ENCODE measurements at regions not wholly inside any gene's neighbourhood (a gene's known extent, or its start where the extent isn't known, plus 50 kb on each side); places are given as distances from the start of the nearest gene placed in this dataset.

DNA sequence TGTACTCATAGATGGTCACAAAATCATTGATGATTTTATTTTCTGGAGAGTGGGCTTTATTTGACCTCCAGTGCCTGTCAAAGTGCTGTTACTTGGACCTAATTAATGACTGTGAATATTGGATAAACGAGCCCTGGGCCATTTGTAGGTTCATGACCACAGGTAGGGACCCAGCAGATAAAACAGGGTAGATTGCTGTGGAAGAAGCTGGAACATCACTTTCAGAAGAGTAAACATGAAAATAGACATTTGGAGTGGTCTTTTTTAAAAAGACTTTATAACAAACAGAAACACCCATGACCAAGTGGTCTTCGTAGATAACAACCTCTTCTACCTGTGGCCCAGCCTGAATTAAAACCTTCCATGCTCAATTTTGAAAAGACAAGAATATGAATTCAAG, 472.8 kb upstream of the MKI67 start:
- no peak overlapping the region for H3K27ac ChIP-seq (ENCODE audit: low read depth, low read length)
- no peak overlapping the region for H3K9ac ChIP-seq (ENCODE audit: low read length)
- H3K4me1 ChIP-seq (ENCODE audit: control insufficient read depth, insufficient read depth, low read length), result no peaks in the 10 kb centered on the region
- no peaks in the 10 kb centered on the region for H3K36me3 ChIP-seq (ENCODE audit: control insufficient read depth, insufficient read depth, low read length)
- no peaks in the 10 kb centered on the region for H3K27me3 ChIP-seq (ENCODE audit: control insufficient read depth, insufficient read depth, low read length)
- peaks cover 6% of the 10 kb centered on the region; the same call in 1 of the 2 replicates for H3K9me3 ChIP-seq (ENCODE audit: control insufficient read depth, insufficient read depth, low read depth, low read length)
- H3K4me3 ChIP-seq (ENCODE audit: low read depth, low read length), result no peak overlapping the region

DNA sequence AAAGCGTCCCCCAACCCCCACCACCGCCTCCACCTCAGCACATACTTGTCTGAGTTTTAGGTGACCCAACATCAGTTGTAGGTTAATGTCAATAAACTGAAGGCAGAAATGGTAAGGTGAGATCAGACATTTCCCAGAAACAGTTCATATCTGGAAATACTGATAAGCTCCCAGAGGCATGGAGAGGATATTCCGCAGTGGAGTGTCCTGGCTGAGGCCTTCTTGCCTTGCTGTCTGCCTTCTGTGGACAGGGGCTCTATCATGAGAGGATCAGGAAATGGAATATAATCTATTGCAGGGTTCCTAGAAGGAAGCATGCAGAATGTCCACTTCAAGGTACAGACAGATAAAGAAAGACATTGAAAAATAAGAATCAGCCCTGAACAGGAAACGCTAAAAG, 473.3 kb upstream of the MKI67 start:
- Histone ChIP-seq H3K4me1 (ENCODE audit: control insufficient read depth, insufficient read depth, low read length) (no peaks in the 10 kb centered on the region), H3K9ac (ENCODE audit: low read length) (no peak overlapping the region), H3K36me3 (ENCODE audit: control insufficient read depth, insufficient read depth, low read length) (no peaks in the 10 kb centered on the region), H3K27me3 (ENCODE audit: control insufficient read depth, insufficient read depth, low read length) (no peaks in the 10 kb centered on the region), H3K4me3 (ENCODE audit: low read depth, low read length) (no peak overlapping the region), H3K9me3 (ENCODE audit: control insufficient read depth, insufficient read depth, low read depth, low read length) (peaks cover 6% of the 10 kb centered on the region; the same call in 1 of the 2 replicates), H3K27ac (ENCODE audit: low read depth, low read length) (no peak overlapping the region)

DNA sequence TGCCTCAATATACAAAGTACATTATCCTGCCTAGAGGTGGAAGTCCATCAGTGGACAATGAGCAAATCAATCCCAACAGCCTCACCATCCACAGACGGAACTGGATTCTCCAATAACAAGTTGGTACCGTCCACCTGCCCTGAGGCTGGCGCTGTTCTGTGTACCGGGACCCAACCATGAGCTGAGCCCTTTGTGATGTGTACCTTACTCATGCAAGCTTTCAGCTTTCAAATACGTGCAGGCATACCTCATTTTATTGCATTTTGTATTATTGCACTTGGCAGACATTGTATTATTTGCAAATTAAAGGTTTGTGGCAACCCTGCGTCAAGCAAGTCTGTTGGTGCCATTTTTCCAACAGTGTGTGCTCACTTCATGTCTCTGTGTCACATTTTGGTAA, 476.0 kb upstream of the MKI67 start:
- no peak overlapping the region for H3K27ac ChIP-seq (ENCODE audit: low read depth, low read length)
- no peaks in the 10 kb centered on the region for H3K36me3 ChIP-seq (ENCODE audit: control insufficient read depth, insufficient read depth, low read length)
- no peak overlapping the region for H3K9ac ChIP-seq (ENCODE audit: low read length)
- H3K9me3 ChIP-seq (ENCODE audit: control insufficient read depth, insufficient read depth, low read depth, low read length), result peaks cover 6% of the 10 kb centered on the region; the same call in 1 of the 2 replicates
- H3K27me3 ChIP-seq (ENCODE audit: control insufficient read depth, insufficient read depth, low read length), result no peaks in the 10 kb centered on the region
- no peak overlapping the region for H3K4me3 ChIP-seq (ENCODE audit: low read depth, low read length)
- H3K4me1 ChIP-seq (ENCODE audit: control insufficient read depth, insufficient read depth, low read length), result no peaks in the 10 kb centered on the region

DNA sequence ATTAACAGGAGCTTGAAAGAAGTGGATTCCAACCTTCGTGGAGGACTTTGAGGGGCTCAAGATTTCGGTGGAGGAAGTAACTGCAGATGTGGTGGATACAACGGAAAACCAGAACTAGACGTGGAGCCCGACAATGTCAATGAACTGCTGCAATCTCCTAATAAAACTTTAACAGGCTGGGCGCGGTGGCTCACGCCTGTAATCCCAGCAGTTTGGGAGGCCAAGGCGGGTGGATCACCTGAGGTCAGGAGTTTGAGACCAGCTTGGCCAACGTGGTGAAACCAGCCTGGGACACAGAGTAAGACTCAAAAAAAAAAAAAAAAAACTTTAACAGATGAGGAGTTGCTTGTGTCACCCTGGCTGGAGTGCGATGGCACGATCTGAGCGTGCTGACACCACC, 477.8 kb upstream of the MKI67 start:
- no peak overlapping the region for H3K9ac ChIP-seq (ENCODE audit: low read length)
- no peaks in the 10 kb centered on the region for H3K27me3 ChIP-seq (ENCODE audit: control insufficient read depth, insufficient read depth, low read length)
- no peak overlapping the region for H3K27ac ChIP-seq (ENCODE audit: low read depth, low read length)
- no peaks in the 10 kb centered on the region for H3K4me1 ChIP-seq (ENCODE audit: control insufficient read depth, insufficient read depth, low read length)
- H3K4me3 ChIP-seq (ENCODE audit: low read depth, low read length), result no peak overlapping the region
- peaks cover 6% of the 10 kb centered on the region; the same call in 1 of the 2 replicates for H3K9me3 ChIP-seq (ENCODE audit: control insufficient read depth, insufficient read depth, low read depth, low read length)
- no peaks in the 10 kb centered on the region for H3K36me3 ChIP-seq (ENCODE audit: control insufficient read depth, insufficient read depth, low read length)

DNA sequence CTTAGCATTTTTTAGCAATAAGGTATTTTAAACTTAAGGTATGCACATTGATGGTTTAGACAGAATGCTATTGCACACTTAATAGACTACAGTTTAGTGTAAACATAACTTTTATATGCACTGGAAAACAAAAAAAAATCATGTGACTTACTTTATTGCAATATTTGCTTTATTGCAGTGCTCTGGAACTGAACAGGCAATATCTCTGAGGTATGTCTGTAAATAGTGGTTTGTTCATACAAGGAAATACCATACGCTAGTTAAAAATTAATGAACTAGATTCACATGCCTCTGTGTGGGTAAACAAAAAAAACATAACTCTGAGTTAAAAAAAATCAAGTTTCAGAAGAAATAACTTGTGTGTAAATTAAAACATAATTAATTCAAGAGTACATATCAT, 479.0 kb upstream of the MKI67 start:
- no peaks in the 10 kb centered on the region for H3K4me1 ChIP-seq (ENCODE audit: control insufficient read depth, insufficient read depth, low read length)
- H3K27ac ChIP-seq (ENCODE audit: low read depth, low read length), result no peak overlapping the region
- H3K36me3 ChIP-seq (ENCODE audit: control insufficient read depth, insufficient read depth, low read length), result no peaks in the 10 kb centered on the region
- H3K9ac ChIP-seq (ENCODE audit: low read length), result no peak overlapping the region
- no peak overlapping the region for H3K4me3 ChIP-seq (ENCODE audit: low read depth, low read length)
- no peaks in the 10 kb centered on the region for H3K27me3 ChIP-seq (ENCODE audit: control insufficient read depth, insufficient read depth, low read length)
- peaks cover 6% of the 10 kb centered on the region; the same call in 1 of the 2 replicates for H3K9me3 ChIP-seq (ENCODE audit: control insufficient read depth, insufficient read depth, low read depth, low read length)

DNA sequence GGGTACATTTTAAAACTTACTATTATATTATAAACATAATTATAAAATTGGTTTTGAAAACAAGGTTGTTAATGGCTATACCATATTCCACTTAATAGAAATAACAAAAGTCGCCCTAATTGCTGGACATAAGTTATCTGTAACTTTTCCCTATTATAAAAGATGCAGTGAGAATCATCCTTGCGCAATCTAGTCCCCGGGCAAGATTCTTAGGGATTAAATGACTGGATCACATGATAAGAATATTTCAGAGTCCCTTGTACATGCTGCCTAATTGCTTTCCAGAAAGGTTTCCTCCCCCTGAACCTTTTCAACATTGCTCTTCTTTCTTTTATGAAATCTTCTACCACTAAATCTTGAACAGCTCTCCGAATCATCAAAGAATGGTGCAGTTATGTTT, 479.8 kb upstream of the MKI67 start:
- H3K36me3 ChIP-seq (ENCODE audit: control insufficient read depth, insufficient read depth, low read length), result no peaks in the 10 kb centered on the region
- H3K27me3 ChIP-seq (ENCODE audit: control insufficient read depth, insufficient read depth, low read length), result no peaks in the 10 kb centered on the region
- H3K9me3 ChIP-seq (ENCODE audit: control insufficient read depth, insufficient read depth, low read depth, low read length), result peaks cover 6% of the 10 kb centered on the region; the same call in 1 of the 2 replicates
- H3K27ac ChIP-seq (ENCODE audit: low read depth, low read length), result no peak overlapping the region
- no peak overlapping the region for H3K4me3 ChIP-seq (ENCODE audit: low read depth, low read length)
- no peaks in the 10 kb centered on the region for H3K4me1 ChIP-seq (ENCODE audit: control insufficient read depth, insufficient read depth, low read length)
- no peak overlapping the region for H3K9ac ChIP-seq (ENCODE audit: low read length)

DNA sequence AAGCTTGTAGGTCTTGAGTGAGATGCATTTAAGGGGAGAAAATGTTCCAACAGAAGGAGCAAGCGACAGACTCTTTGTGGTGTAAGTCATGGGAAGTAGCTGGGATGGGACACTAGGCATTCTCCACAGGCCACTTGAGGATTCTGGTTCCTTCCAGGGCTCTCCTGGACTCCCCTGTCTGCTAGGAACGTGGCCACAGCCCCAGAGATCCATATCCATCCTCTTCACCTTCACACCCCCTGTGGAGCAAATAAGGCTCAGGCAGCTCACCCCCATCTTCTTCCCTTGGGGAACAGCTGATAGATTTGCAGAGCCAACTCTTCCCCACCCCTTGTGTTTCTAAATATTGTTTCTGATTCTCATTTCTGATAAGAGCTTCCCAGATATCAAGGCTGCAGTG, 482.6 kb upstream of the MKI67 start:
- Histone ChIP-seq H3K9ac (ENCODE audit: low read length) (no peak overlapping the region), H3K4me3 (ENCODE audit: low read depth, low read length) (no peak overlapping the region), H3K36me3 (ENCODE audit: control insufficient read depth, insufficient read depth, low read length) (no peaks in the 10 kb centered on the region), H3K27me3 (ENCODE audit: control insufficient read depth, insufficient read depth, low read length) (no peaks in the 10 kb centered on the region), H3K4me1 (ENCODE audit: control insufficient read depth, insufficient read depth, low read length) (no peaks in the 10 kb centered on the region), H3K27ac (ENCODE audit: low read depth, low read length) (no peak overlapping the region), H3K9me3 (ENCODE audit: control insufficient read depth, insufficient read depth, low read depth, low read length) (no peaks in the 10 kb centered on the region)

DNA sequence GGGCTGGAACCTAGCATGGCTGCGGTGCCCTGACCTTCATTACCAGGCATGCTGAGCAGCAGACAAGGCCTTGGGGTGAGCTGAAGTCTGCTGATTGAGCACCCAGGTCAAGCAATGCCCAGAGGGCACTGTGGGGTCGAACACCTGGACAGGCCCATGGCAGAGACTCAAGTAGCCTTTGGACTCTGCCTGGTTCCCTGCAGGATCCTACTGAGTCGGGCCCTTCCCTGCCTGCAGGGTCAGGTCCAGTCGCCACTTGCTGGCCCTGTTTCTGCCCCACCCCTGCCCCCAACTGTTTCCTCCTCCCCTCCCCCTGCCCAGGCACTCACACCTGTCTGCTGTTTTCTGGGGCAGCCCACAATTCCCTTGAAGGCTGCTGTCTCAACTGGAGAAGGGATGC, 483.2 kb upstream of the MKI67 start:
- Histone ChIP-seq H3K27me3 (ENCODE audit: control insufficient read depth, insufficient read depth, low read length) (no peaks in the 10 kb centered on the region), H3K9ac (ENCODE audit: low read length) (no peak overlapping the region), H3K27ac (ENCODE audit: low read depth, low read length) (no peak overlapping the region), H3K4me3 (ENCODE audit: low read depth, low read length) (no peak overlapping the region), H3K4me1 (ENCODE audit: control insufficient read depth, insufficient read depth, low read length) (no peaks in the 10 kb centered on the region), H3K36me3 (ENCODE audit: control insufficient read depth, insufficient read depth, low read length) (no peaks in the 10 kb centered on the region), H3K9me3 (ENCODE audit: control insufficient read depth, insufficient read depth, low read depth, low read length) (no peaks in the 10 kb centered on the region)

DNA sequence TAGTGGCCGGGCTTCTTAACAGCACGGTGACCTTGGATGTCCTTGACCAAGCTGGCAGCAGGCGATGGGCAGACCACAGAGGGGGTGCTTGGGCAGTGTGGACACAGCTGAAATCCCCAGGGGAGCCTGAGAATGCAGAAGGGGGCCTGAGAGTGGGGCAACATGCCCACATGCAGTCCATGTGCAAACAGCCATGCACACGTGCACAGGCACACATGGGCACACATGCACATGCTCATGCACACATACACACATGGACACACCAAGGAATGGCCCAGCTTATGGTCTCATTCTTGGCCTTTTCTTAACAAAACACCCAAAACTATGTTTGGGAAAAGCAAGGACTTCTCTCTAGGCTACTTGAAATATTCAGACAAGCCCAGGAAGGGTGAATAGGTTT, 483.9 kb upstream of the MKI67 start:
- H3K9ac ChIP-seq (ENCODE audit: low read length), result no peak overlapping the region
- H3K27me3 ChIP-seq (ENCODE audit: control insufficient read depth, insufficient read depth, low read length), result no peaks in the 10 kb centered on the region
- H3K4me3 ChIP-seq (ENCODE audit: low read depth, low read length), result no peak overlapping the region
- H3K27ac ChIP-seq (ENCODE audit: low read depth, low read length), result no peak overlapping the region
- no peaks in the 10 kb centered on the region for H3K4me1 ChIP-seq (ENCODE audit: control insufficient read depth, insufficient read depth, low read length)
- no peaks in the 10 kb centered on the region for H3K9me3 ChIP-seq (ENCODE audit: control insufficient read depth, insufficient read depth, low read depth, low read length)
- H3K36me3 ChIP-seq (ENCODE audit: control insufficient read depth, insufficient read depth, low read length), result no peaks in the 10 kb centered on the region

DNA sequence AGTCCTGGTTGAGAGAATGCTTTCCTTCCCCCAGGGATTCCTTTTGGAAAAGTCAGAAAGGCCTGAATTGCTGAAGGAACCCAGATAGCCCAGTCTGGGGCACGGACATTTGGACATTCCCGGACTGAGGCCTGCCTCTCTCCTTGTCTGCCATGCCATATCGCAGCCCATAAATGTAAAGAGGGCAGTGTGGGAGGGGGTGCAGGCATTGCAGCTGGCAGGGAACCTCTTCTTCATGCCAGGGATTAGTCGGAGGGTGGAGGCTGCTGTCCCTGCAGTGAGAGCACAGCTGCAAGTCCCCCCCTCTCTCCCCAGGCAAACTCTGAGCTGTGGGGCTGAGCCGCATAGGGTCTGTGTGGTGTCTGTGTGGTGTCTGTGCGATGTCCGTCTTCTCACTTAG, 486.0 kb upstream of the MKI67 start:
- H3K36me3 ChIP-seq (ENCODE audit: control insufficient read depth, insufficient read depth, low read length), result no peaks in the 10 kb centered on the region
- H3K27ac ChIP-seq (ENCODE audit: low read depth, low read length), result no peak overlapping the region
- no peak overlapping the region for H3K9ac ChIP-seq (ENCODE audit: low read length)
- H3K4me1 ChIP-seq (ENCODE audit: control insufficient read depth, insufficient read depth, low read length), result no peaks in the 10 kb centered on the region
- H3K27me3 ChIP-seq (ENCODE audit: control insufficient read depth, insufficient read depth, low read length), result no peaks in the 10 kb centered on the region
- no peak overlapping the region for H3K4me3 ChIP-seq (ENCODE audit: low read depth, low read length)
- H3K9me3 ChIP-seq (ENCODE audit: control insufficient read depth, insufficient read depth, low read depth, low read length), result no peaks in the 10 kb centered on the region

DNA sequence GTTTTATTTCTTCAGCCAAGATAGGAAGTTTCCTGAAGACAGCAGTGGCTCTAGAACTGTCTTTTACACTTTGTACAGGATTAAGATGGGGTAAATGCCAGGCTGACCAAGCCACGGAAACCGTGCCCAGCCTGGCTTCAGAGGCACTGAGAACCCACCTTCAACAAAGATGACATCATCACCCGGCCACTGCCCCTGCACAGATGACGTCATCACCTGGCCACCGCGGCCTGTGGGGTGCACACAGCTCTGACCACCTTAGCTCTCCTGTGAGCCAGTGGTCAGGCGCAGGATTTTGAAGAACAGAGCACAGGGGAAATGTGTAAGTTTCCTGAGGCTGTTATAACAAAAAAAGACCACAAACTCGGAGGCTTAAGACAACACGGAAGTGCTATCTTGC, 486.4 kb upstream of the MKI67 start:
- H3K9ac ChIP-seq (ENCODE audit: low read length), result no peak overlapping the region
- H3K4me1 ChIP-seq (ENCODE audit: control insufficient read depth, insufficient read depth, low read length), result no peaks in the 10 kb centered on the region
- H3K27ac ChIP-seq (ENCODE audit: low read depth, low read length), result no peak overlapping the region
- no peaks in the 10 kb centered on the region for H3K36me3 ChIP-seq (ENCODE audit: control insufficient read depth, insufficient read depth, low read length)
- H3K27me3 ChIP-seq (ENCODE audit: control insufficient read depth, insufficient read depth, low read length), result no peaks in the 10 kb centered on the region
- H3K9me3 ChIP-seq (ENCODE audit: control insufficient read depth, insufficient read depth, low read depth, low read length), result no peaks in the 10 kb centered on the region
- no peak overlapping the region for H3K4me3 ChIP-seq (ENCODE audit: low read depth, low read length)

DNA sequence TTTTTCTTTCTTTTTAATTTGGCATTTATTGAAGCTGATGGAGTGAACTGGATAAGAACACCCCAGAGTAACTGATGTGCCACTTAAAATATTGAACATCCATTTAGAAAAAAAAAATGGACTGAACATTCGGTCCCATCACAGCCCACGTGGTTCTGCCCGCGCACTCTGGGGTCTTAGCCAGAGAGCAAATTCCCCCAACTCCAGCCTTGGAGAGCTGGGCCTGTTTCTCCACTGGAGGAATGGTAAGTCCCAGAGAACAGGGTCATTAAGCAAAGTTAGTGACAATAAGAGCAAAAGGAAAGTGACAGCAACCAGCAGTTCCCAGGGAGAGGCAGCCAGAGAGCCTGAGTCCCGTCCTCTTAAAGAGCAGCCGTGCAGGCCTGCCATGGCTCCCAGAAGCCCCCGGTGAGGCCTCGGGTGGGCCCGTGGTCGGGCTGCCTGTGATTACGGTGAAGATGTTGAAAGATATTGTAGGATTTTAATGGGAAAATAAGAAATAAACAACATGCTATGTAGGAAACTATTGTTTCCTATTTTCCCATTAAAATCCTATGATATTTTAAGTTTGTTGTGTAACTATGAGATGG, 487.9 kb upstream of the MKI67 start:
- no peaks in the 10 kb centered on the region for H3K27me3 ChIP-seq (ENCODE audit: control insufficient read depth, insufficient read depth, low read length)
- no peak overlapping the region for H3K27ac ChIP-seq (ENCODE audit: low read depth, low read length)
- no peak overlapping the region for H3K4me3 ChIP-seq (ENCODE audit: low read depth, low read length)
- H3K4me1 ChIP-seq (ENCODE audit: control insufficient read depth, insufficient read depth, low read length), result no peaks in the 10 kb centered on the region
- no peak overlapping the region for H3K9ac ChIP-seq (ENCODE audit: low read length)
- no peaks in the 10 kb centered on the region for H3K9me3 ChIP-seq (ENCODE audit: control insufficient read depth, insufficient read depth, low read depth, low read length)
- H3K36me3 ChIP-seq (ENCODE audit: control insufficient read depth, insufficient read depth, low read length), result no peaks in the 10 kb centered on the region

Measured in HUES6 (cell line).